CD14-positive monocyte (primary cell): ENCODE measurements at regions not wholly inside any gene's neighbourhood (a gene's known extent, or its start where the extent isn't known, plus 50 kb on each side); places are given as distances from the start of the nearest gene placed in this dataset.
A peak's percentile ranks its signal among the peaks of the same experiment; 100 is the strongest.

Experiments
- DNase-seq, 3 donors: peaks; one replicate each; pipeline ENCODE4 v3.0.0-alpha.2; 2011 to 2022
- H2AFZ ChIP-seq: 2 replicates; pipeline ENCODE4 v1.6.0; 2012; ENCODE audit warnings: mild to moderate bottlenecking, low read depth, low read length, inconsistent platforms; ENCODE audit not compliant: insufficient read depth, poor library complexity, severe bottlenecking
- H3K27ac ChIP-seq, 2 donors: 1 replicate in 1 of 2; 2 replicates in 1 of 2; pipeline ENCODE4 v1.5.1; 2012 to 2013; ENCODE audit warnings: low read length in 2 of 2, control low read depth in 1 of 2, inconsistent platforms in 1 of 2, low read depth in 1 of 2, mild to moderate bottlenecking in 1 of 2
- H3K27me3 ChIP-seq, 2 donors: one replicate each; pipeline versions ENCODE4 v1.6.0 to v1.6.1; 2011 to 2013; ENCODE audit warnings: low read length in 2 of 2; ENCODE audit not compliant: control insufficient read depth in 2 of 2, insufficient read depth in 2 of 2
- H3K36me3 ChIP-seq, 2 donors: replicated peaks in 1 of 2; 1 replicate in 1 of 2; 2 replicates in 1 of 2; pipeline versions ENCODE4 v1.5.1 to v1.6.1; 2012 to 2013; ENCODE audit warnings: low read length in 2 of 2, control low read depth in 1 of 2, inconsistent platforms in 1 of 2, mild to moderate bottlenecking in 1 of 2; ENCODE audit not compliant: insufficient read depth in 2 of 2, control insufficient read depth in 1 of 2
- H3K4me1 ChIP-seq, 2 donors: 1 replicate in 1 of 2; 2 replicates in 1 of 2; pipeline versions ENCODE4 v1.5.1 to v1.6.1; 2012 to 2013; ENCODE audit warnings: low read length in 2 of 2, control low read depth in 1 of 2, inconsistent platforms in 1 of 2, mild to moderate bottlenecking in 1 of 2, moderate library complexity in 1 of 2; ENCODE audit not compliant: insufficient read depth in 2 of 2, control insufficient read depth in 1 of 2
- H3K4me2 ChIP-seq: replicated peaks from 2 replicates; pipeline ENCODE3; 2012; ENCODE audit warnings: low read length, moderate library complexity, mild to moderate bottlenecking; ENCODE audit not compliant: poor library complexity, severe bottlenecking; ENCODE audit errors: extremely low read depth
- H3K4me3 ChIP-seq, 3 experiments: fragments of 200-600 bp in 1 of 3; sonication (generic) in 1 of 3; replicated peaks in 1 of 3; 1 replicate in 2 of 3; 2 replicates in 1 of 3; pipeline ENCODE4 v1.5.1; 2011 to 2013; ENCODE audit warnings: low read length in 3 of 3, mild to moderate bottlenecking in 3 of 3, control low read depth in 2 of 3, low read depth in 2 of 3, inconsistent platforms in 1 of 3, moderate library complexity in 1 of 3
- H3K79me2 ChIP-seq: 2 replicates; pipeline ENCODE4 v1.6.0; 2012; ENCODE audit warnings: mild to moderate bottlenecking, control low read depth, inconsistent platforms, low read length, moderate library complexity; ENCODE audit not compliant: insufficient read depth
- H3K9ac ChIP-seq: 2 replicates; pipeline ENCODE4 v1.6.0; 2017; ENCODE audit warnings: low read length, mild to moderate bottlenecking; ENCODE audit not compliant: insufficient read depth, poor library complexity, severe bottlenecking
- H3K9me3 ChIP-seq, 2 donors: replicated peaks in 1 of 2; 1 replicate in 1 of 2; 2 replicates in 1 of 2; pipeline versions ENCODE4 v1.5.1 to v1.6.1; 2012 to 2013; ENCODE audit warnings: low read length in 2 of 2, control low read depth in 1 of 2; ENCODE audit not compliant: control insufficient read depth in 1 of 2, insufficient read depth in 1 of 2
- H4K20me1 ChIP-seq: 2 replicates; pipeline ENCODE4 v1.6.0; 2012; ENCODE audit warnings: mild to moderate bottlenecking, low read length, control low read depth, moderate library complexity; ENCODE audit not compliant: insufficient read depth
- H3K27ac Mint-ChIP-seq, 7 donors: one replicate each; pipeline ENCODE4 v1.8.0; 2020; ENCODE audit warnings: mild to moderate bottlenecking in 7 of 7, mixed read lengths in 7 of 7, moderate library complexity in 6 of 7, inconsistent platforms in 2 of 7
- H3K27me3 Mint-ChIP-seq, 3 donors: one replicate each; pipeline ENCODE4 v1.8.0; 2021 to 2022; ENCODE audit warnings: low read depth in 3 of 3, mild to moderate bottlenecking in 3 of 3, mixed read lengths in 3 of 3, moderate library complexity in 3 of 3, inconsistent platforms in 1 of 3
- H3K36me3 Mint-ChIP-seq, 2 donors: one replicate each; pipeline ENCODE4 v1.8.0; 2020; ENCODE audit warnings: mixed read lengths in 2 of 2, inconsistent platforms in 1 of 2, mild to moderate bottlenecking in 1 of 2
- H3K4me1 Mint-ChIP-seq: one replicate; pipeline ENCODE4 v1.8.0; 2020; ENCODE audit warnings: mild to moderate bottlenecking, mixed read lengths
- H3K4me3 Mint-ChIP-seq, 2 donors: one replicate each; pipeline ENCODE4 v1.8.0; 2020; ENCODE audit warnings: mild to moderate bottlenecking in 2 of 2, mixed read lengths in 2 of 2, moderate library complexity in 1 of 2
- H3K9me3 Mint-ChIP-seq, 7 donors: one replicate each; pipeline ENCODE4 v1.8.0; 2020 to 2022; ENCODE audit warnings: mixed read lengths in 7 of 7, mild to moderate bottlenecking in 6 of 7, moderate library complexity in 6 of 7, inconsistent platforms in 2 of 7
- CTCF ChIP-seq: fragments of 200-600 bp; IDR thresholded peaks from one replicate; pipeline ENCODE4 v1.8.0; 2022; ENCODE audit warnings: antibody characterized with exemption, mild to moderate bottlenecking
- WGBS: methylation state at CpG from one replicate; pipeline ENCODE4 v1.1.5; 2013; ENCODE audit warnings: missing lambda C conversion rate; ENCODE audit not compliant: insufficient coverage; 5-methylcytosine and 5-hydroxymethylcytosine counted together
- intact Hi-C, 2 donors: fragments of 100-400 bp; cut with micrococcal nuclease; formaldehyde crosslinking; loops; one replicate each; pipeline versions ENCODE4 v1.15.0 to v1.15.1; 2023

- Histone ChIP-seq H2AFZ (no peak overlapping the region), H3K27ac (no peak overlapping the region), H3K4me2 (no peak overlapping the region), H3K4me1 (no peaks in the 10 kb centered on the region), H3K9me3 (peaks cover 0 to 13% of the 10 kb centered on the region in 2 donors), H3K4me3 (no peak overlapping the region), H4K20me1 (no peaks in the 10 kb centered on the region), H3K79me2 (no peaks in the 10 kb centered on the region), H3K27me3 (peaks cover 28 to 37% of the 10 kb centered on the region in 2 donors), H3K36me3 (no peaks in the 10 kb centered on the region), H3K9ac (no peak overlapping the region)
- H3K9me3 Mint-ChIP-seq: peaks cover 0 to 23% (median 11%) of the 10 kb centered on the region in 7 donors
- peak overlapping the region in 1 of 2 donors; percentile 64 for H3K4me3 Mint-ChIP-seq
- 29% methylated on average over 2 of the region's 13 CpGs for WGBS
- TF ChIP-seq CTCF: no peak
- intact Hi-C loops: no loop called here
- no peak overlapping the region for H3K27ac Mint-ChIP-seq
- no peaks in the 10 kb centered on the region for H3K36me3 Mint-ChIP-seq
- DNase-seq: no peak
- H3K27me3 Mint-ChIP-seq: peaks cover 40 to 61% (median 42%) of the 10 kb centered on the region in 3 donors
- no peaks in the 10 kb centered on the region for H3K4me1 Mint-ChIP-seq
Observed at GRCh38 chr16:54431041-54431996, 144.7 kb upstream of the IRX3 start.

DNA sequence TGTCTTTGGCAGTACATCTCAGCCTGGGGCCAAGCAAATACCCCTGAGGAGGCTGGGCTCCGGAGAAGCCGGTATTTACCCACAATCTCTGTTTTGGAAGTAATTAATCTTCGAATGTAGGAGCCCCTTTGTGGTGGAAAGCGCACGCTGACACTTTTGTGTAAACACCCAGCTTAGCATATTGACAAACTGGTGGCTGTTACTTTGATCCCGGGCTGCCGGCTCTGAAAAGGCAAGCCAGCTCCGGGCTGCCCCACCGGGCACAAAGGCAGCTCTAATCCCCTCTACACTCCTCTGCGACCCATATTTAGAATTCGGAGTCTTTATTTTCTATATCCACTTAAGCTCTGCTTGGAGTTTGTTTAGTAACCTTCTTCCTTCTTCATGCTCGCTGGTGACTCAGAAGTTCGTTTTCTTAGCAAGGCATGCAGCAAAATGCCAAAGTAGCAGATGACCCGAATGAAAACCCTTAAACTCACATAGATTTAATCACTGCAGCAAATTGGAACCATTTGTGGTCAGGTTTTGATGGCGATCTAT lies 144.0 kb upstream of the IRX3 start:
- H3K27me3 Mint-ChIP-seq: peaks cover 40 to 61% (median 47%) of the 10 kb centered on the region in 3 donors
- no peak overlapping the region for H3K27ac ChIP-seq
- WGBS: 10% methylated on average over 10 of the region's 15 CpGs

More for the DNA sequence above, 144.0 kb upstream of the IRX3 start:
- Histone ChIP-seq H3K9me3 (peaks cover 0 to 10% of the 10 kb centered on the region in 2 donors), H3K4me3 (no peak overlapping the region), H3K79me2 (no peaks in the 10 kb centered on the region), H3K9ac (no peak overlapping the region), H4K20me1 (no peaks in the 10 kb centered on the region), H3K27me3 (peaks cover 28 to 37% of the 10 kb centered on the region in 2 donors), H2AFZ (no peak overlapping the region), H3K36me3 (no peaks in the 10 kb centered on the region), H3K4me1 (no peaks in the 10 kb centered on the region), H3K4me2 (no peak overlapping the region)
- intact Hi-C loops: no loop called here
- Mint-ChIP-seq H3K27ac (no peak overlapping the region), H3K36me3 (no peaks in the 10 kb centered on the region), H3K4me1 (no peaks in the 10 kb centered on the region), H3K9me3 (peaks cover 0 to 21% (median 10%) of the 10 kb centered on the region in 7 donors), H3K4me3 (peak overlapping the region in 1 of 2 donors; percentile 64)
- no peak for TF ChIP-seq CTCF
- no peak for DNase-seq
